Epithelial cell of esophagus (primary cell): ENCODE measurements at regions not wholly inside any gene's neighbourhood (a gene's known extent, or its start where the extent isn't known, plus 50 kb on each side); places are given as distances from the start of the nearest gene placed in this dataset.
"Not testable (repeated sequence)": the region's sequence is repeated elsewhere in the genome, so short reads cannot be mapped to it uniquely, and the experiment has no call there.

Experiments used
- DNase-seq: peaks from one replicate; pipeline ENCODE4 v3.0.0; 2010; ENCODE audit warnings: low read depth
- H3K4me3 ChIP-seq: 2 replicates; pipeline ENCODE4 v1.5.1; 2011; ENCODE audit warnings: mild to moderate bottlenecking, low read length, control low read depth
- TF ChIP-seq, protein P1 (sequence below): IDR thresholded peaks from 2 replicates; pipeline ENCODE4 v1.5.1; 2011; ENCODE audit warnings: low read depth, mild to moderate bottlenecking, low read length, control low read depth, inconsistent platforms; ENCODE audit not compliant: insufficient read depth; ENCODE audit errors: missing control alignments

DNA sequence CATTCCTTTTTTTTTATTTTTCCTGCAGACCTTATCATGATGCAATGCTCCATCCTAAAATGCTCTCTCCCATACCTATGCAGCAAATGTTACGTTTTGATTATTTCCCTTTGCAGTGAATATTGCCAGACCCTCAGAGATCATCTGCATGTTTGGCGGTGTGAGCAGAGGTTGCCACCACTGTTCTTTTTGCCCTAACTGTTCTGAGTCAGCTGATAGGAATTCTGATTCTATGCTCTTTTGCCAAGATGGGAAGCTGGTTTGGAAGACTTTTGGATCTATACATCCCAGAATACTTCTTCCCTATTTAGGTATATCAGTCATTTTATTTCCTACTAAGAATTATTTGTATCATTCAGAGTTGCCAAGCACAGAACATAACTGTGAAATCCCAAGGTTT is 130.5 kb downstream of the KLF6 start:
- TF ChIP-seq, protein P1, sequence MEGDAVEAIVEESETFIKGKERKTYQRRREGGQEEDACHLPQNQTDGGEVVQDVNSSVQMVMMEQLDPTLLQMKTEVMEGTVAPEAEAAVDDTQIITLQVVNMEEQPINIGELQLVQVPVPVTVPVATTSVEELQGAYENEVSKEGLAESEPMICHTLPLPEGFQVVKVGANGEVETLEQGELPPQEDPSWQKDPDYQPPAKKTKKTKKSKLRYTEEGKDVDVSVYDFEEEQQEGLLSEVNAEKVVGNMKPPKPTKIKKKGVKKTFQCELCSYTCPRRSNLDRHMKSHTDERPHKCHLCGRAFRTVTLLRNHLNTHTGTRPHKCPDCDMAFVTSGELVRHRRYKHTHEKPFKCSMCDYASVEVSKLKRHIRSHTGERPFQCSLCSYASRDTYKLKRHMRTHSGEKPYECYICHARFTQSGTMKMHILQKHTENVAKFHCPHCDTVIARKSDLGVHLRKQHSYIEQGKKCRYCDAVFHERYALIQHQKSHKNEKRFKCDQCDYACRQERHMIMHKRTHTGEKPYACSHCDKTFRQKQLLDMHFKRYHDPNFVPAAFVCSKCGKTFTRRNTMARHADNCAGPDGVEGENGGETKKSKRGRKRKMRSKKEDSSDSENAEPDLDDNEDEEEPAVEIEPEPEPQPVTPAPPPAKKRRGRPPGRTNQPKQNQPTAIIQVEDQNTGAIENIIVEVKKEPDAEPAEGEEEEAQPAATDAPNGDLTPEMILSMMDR = no peak
- H3K4me3 ChIP-seq = no peak overlapping the region
- DNase-seq = peak; percentile 17

DNA sequence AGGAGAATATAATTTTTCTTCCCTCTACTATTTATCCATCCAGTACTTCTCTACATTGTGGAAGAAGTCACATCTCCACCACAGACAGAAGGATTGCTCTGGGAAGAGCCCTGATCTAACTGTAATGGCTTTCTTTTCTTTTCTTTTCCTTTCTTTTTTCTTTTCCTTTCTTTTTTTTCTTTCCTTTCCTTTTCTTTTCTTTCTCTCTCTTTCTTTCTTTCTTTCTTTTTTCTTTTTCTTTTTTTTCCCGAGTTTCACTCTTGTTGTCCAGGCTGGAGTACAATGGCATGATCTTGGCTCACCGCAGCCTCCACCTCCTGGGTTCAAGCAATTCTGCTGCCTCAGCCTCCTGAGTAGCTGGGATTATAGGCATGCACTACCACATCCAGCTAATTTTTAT is 131.7 kb downstream of the KLF6 start:
- H3K4me3 ChIP-seq, DNase-seq: not testable (repeated sequence)

DNA sequence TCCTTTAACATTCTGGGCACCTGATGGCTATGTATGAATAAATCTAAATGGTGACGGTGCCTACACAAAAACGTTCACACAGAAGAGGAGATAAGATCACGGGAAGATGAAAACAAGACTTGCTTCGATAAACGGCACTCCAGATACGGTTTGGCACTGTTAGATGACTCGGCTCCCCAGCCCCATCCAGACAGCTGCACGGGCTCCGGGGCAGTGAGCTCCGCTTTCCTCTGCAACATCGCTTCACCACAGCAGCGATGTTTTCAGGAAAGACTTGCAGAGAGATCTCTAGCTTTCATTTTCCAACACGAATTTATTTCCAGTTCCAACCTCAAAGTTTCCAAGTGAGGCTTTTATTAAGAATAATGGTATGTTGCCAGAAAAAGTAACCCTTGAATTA is 132.1 kb downstream of the KLF6 start:
- no peak for DNase-seq
- no peak overlapping the region for H3K4me3 ChIP-seq
- TF ChIP-seq, protein P1 = no peak

DNA sequence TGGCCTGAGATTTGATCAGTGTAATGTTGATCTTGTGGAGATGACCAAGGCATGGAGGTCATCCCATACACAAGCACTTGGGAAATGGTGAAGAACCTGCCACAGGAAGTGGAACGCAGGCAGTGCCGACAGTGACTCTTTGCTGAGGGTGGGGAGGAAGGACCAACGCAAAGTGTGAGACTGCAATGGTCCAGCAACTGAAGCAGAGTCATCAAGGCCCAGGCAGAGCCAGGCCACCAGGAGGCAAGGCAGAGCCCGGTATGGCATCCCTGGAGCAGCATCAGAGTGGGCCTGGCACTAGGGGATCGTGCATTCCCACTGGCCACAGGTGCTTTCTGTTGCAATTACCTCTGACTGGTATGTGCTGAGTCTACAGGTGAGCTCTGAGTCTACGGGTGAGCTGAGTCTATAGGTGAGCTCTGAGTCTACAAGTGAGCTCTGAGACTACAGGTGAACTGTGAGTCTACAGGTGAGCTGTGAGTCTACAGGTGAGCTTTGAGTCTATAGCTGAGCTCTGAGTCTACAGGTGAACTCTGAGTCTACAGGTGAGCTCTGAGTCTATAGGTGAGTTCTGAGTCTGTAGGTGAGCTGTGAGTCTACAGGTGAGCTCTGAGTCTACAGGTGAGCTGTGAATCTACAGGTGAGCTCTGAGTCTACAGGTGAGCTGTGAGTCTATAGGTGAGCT is 132.9 kb downstream of the KLF6 start:
- TF ChIP-seq, protein P1 = no peak
- no peak overlapping the region for H3K4me3 ChIP-seq
- DNase-seq = peak; percentile 16

DNA sequence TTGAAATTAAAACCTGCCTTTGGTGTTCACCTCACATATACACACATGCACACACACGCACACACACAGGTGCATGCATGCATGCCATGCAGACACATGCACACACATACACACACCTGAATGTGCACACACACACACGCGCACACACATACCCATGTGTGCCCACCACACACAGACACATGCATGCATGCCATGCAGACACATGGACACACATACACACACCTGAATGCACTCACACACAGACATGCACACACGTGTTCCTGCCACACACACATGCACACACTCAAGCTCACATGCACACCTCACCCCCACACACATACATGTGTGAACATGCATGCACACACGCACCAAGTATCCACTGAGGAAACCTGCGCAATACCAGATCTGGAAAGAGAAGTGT is 136.4 kb downstream of the KLF6 start:
- TF ChIP-seq, protein P1 = no peak
- no peak for DNase-seq
- no peak overlapping the region for H3K4me3 ChIP-seq

DNA sequence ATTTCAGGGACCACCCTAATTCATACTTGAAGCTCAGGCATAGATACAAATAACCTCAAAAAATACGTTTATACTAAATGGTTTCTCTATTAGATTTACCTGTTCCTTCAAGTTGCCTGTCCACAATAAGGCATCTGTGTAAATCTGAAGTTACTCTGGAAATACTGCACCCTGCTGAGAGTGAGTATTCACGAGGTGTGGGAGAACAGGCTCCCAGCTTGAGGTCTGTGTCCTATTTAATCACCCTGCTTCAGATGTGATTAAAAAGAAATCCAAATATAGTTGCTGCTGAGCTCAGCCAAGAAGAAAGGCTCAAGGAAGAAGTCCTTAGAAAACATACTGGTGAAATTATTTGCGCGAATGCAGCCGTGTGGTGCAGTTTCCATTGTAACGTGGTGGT is 136.8 kb downstream of the KLF6 start:
- TF ChIP-seq, protein P1 = no peak
- no peak for DNase-seq
- H3K4me3 ChIP-seq = no peak overlapping the region

DNA sequence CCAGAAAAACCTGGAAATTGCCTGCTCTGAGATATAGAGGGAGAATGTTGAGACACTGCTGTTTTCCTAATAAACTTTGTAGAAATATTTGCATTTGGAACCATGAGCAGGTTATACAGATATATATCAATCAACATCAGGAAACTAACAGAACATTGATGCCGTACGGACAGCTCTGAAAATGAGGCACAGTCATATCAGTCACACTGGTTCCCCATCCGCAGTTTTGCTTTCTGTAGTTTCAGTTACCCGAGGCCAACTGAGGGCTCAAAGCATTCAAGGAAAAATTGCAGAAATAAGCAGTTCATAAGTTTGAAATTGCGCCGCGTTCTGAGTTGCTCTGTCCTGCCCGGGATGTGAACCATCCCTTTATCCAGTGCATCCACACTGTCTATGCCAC is 137.9 kb downstream of the KLF6 start:
- DNase-seq = no peak
- no peak overlapping the region for H3K4me3 ChIP-seq
- TF ChIP-seq, protein P1 = no peak

DNA sequence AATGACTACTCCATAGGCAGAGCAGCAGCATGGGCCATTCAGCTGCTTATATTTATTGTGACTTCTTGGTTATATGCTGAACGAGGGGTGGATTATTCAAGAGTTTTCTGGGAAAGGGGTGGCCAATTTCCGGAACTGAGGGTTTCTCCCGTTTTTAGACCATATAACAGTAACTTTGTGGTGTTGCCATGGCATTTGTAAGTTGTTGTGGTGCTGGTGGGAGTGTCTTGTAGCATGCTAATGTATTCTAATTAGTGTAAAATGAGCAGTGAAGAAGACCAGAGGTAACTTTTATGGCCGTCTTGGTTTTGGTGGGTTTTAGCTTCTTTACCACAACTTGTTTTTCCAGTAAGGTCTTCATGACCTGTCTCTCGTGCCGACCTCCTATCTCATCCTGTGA is 139.6 kb downstream of the KLF6 start:
- TF ChIP-seq, protein P1 = no peak
- no peak overlapping the region for H3K4me3 ChIP-seq
- no peak for DNase-seq
